ENCODE measurements at regions not wholly inside any gene's neighbourhood (a gene's known extent, or its start where the extent isn't known, plus 50 kb on each side); places are given as distances from the start of the nearest gene placed in this dataset.
"Not testable (repeated sequence)": the region's sequence is repeated elsewhere in the genome, so short reads cannot be mapped to it uniquely, and the experiment has no call there.

DNA sequence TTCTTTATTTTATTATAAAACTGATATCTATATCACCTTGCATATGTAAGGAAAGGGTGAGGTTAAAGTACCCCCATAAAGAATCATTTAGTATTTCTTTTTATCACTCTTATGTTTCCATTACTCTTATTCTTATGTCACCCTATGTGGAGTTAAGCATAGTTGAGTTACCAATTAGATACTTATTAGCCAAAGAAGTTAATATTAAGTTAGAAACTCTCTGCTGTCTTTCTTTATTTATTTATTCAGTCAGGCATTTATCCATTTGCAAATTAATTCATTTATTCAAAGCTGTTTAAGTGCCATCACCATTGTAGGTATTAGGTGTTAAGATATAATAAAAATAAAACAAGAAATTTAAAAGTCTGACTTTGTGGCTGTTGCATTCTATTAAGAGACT, 1279.1 kb upstream of the CITED2 start:
- in situ Hi-C loops (cut with HindIII; ENCODE audit: low sequenced_read_pairs): no loop called here

DNA sequence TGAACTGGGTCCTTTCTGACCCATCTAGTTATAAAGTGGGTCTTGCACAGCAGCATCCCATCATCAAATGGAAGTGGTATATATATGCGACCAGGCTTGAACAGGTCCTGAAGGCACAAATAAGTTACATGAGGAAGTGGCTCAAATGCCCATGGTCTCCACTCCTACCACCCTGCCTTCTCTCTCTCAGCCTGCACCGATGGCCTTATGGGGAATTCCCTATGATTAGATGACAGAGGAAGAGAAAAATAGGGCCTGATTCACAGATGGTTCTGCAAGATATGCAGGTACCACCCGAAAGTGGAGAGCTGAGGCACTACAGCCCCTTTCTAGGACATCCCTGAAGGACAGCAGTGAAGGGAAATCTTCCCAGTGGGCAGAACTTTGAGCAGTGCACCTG, 1275.1 kb upstream of the CITED2 start:
- in situ Hi-C loops (cut with HindIII; ENCODE audit: low sequenced_read_pairs): not testable (repeated sequence)

DNA sequence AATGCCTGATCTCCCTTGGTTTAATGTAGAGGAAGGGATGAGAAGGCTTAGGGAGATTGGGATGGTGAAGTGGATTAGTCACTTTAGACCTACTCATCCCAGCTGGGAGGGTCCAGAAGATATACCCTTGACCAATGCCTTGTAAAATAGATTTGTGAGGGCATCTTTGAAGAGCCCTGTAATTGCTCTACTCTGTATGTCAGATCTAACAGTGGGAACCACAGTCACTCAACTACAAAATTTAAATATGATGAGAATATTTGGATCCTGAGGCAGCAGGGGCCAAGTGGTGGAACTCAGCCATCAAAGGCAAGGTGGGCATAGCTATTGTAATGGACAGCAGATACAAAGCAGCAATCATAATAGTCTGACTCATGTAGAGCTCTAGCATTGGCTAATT, 1272.9 kb upstream of the CITED2 start:
- in situ Hi-C loops (cut with HindIII; ENCODE audit: low sequenced_read_pairs): not testable (repeated sequence)

DNA sequence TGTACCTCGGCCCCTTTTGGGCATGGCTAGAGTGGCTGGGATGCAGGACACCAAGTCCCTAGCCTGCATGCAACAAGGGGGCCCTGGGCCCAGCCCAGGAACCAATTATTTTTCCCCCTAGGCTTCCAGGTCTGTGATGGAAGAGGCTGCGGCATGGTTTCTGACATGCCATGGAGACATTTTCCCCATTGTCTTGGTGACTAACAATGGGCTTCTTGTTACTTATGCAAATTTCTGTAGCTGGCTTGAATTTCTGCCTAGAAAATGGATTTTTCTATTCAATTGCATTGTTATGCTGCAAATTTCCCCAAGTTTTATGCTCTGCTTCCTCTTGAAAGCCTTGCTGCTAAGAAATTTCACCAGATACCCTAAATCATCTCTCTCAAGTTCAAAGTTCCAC, 1269.6 kb upstream of the CITED2 start:
- in situ Hi-C loops (cut with HindIII; ENCODE audit: low sequenced_read_pairs): no loop called here

DNA sequence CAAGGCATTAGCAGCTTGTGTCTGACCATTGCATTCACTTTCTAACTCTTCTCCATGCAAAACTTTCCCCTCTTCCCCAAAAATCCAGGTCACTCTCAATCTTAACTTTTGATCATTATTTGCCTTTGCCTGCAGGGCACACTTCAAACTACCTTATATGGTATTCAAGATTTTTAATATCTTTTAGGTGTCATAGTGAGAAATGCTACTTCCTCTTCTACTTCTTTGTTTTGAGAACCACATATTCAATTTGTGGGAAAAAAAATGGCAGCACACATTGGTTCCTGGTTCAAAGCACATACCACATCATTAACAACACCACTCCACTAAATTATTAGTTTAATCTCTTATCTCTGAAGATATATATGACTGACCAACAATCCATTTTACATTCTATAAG, 1267.0 kb upstream of the CITED2 start:
- in situ Hi-C loops (cut with HindIII; ENCODE audit: low sequenced_read_pairs): no loop called here

DNA sequence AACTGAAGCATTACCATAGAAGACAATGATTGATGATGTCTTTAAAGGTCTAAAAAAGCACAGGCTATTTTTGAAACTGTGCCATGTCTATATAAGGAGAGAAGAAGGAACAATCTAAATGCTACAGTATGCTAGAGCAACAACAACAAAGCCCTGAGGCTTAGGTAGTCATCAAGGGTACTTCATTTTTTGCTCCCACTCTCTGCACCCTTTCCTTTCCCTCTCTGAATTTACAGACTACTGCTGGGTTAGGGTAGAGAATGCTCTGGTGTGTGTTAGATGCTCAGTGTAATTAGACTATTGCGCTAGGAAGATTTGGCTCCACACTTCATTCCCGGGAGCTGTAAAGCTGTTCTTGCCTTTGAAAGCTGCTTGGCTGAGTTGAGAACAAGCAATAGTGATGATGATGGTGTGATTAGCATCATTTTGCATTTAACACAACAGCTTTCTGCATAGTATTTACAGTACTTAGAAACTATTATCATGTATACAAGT, 1262.5 kb upstream of the CITED2 start:
- in situ Hi-C loops (cut with HindIII; ENCODE audit: low sequenced_read_pairs): no loop called here

DNA sequence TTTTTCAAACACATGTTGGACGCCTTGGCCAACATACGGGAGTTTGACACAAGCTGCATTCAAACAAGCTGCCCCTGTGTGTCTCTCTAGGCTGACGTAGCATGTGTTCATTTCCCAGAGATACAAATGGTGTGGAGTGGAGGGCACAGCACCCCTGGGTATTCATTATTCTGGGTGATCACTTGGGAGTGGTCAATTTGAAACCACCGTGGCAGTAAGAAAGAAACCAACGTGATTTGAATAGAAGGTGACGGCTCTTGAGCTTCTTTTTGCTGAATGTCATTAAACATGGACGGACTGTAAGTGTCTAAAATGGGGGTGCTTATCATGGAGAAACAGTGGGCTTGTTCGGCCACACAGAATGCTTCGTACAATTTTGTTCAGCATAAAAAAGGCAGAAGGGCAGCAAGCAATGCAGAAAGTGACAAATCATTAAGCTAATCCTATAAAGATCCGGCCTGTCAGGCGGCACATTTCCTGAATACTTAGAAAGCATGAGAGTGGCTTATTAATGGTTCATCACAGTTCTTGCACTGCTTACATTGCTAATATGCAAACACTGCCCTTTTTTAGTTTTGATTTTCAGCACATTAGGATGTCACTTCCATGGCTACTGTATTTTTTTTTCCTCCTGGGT, 1261.9 kb upstream of the CITED2 start:
- in situ Hi-C loops (cut with HindIII; ENCODE audit: low sequenced_read_pairs): no loop called here

DNA sequence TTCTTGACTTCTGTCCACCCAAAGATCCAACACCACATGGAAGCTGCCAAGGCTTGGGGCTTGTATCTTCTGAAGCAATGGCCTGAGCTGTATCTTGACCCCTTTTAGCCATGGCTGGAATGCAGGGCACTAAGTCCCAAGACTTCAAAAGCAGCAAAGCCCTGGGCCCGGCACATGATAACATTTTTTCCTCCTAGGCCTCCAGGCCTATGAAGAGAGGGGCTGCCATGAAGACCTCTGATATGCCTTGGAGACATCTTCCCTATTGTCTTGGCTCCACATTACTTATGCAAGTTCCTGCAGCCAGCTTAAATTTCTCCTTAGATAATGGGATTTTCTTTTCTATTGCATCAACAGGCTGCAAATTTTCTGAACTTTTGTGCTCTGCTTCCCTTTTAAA, 1252.6 kb upstream of the CITED2 start:
- in situ Hi-C loops (cut with HindIII; ENCODE audit: low sequenced_read_pairs): no loop called here

DNA sequence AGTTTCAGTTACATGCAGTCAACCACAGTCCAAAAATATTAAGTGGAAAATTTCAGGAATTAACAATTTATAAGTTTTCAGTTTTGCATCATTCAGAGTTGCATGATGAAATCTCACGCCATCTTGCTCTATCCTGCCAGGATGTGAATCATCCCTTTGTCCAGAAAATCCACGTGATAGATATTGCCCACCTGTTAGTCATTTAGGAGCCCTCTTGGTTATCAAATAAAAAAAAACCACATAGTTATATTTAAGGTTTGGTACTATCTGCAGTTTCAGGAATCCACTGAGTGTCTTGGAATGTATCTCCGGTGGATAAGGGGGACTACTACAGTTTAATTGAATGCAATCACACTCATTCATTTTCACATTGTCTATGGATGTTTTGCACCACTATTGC, 1249.0 kb upstream of the CITED2 start:
- in situ Hi-C loops (cut with HindIII; ENCODE audit: low sequenced_read_pairs): no loop called here

DNA sequence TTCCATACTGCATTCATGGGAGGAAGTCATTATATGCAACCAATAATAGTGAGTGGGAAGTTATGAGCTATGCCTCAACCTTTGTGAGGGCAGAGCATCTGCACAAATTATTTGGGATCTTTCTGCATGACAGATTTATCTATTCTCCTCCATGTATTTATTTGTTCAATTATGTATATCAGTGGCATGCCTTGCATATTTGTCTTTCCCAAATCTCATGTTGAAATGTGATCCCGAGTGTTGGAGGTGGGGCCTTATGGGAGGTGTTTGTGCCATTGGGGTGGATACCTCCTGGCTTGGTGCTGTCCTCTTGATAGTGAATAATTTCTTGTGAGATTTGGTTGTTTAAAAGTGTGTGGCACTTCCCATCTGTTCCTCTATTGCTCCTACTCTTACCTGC, 1246.0 kb upstream of the CITED2 start:
- in situ Hi-C loops (cut with HindIII; ENCODE audit: low sequenced_read_pairs): no loop called here

DNA sequence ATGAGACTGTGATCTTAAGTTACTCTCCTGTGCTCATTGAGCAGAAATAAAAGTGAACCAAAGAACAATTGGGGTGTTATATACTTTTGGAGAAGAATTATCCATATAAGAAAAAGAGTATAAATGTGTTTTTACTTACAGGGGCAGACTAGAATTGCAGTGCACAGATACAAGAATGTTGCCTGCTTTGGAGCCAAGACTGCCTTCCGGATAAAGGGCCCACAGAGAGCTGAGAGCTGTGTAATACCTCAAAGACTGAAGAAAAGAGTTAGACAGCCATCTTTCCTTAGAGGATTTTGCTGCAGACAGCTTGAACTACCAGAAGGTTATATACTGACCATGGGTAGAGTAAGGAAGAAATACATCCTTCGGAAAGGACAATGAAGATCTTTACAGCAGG, 1235.5 kb upstream of the CITED2 start:
- in situ Hi-C loops (cut with HindIII; ENCODE audit: low sequenced_read_pairs): no loop called here

DNA sequence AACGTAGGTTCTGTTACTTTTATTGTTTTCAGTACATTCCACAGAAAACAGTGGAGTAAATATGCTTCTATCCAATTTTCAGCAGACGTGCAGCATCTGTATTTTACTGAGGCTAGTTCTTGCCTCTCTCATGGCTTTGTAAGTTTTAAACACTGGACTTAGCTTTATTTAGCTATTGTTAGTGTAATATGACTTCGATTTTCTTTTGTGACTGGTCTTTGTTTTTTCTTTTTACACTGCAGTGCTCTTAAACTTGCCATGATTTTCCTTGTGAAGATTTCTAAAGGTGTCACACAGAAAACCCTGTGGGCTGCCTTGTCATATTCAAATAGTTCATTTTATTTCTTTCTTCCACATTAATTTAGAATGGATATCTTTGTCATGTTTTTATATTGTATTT, 1234.9 kb upstream of the CITED2 start:
- in situ Hi-C loops (cut with HindIII; ENCODE audit: low sequenced_read_pairs): no loop called here

DNA sequence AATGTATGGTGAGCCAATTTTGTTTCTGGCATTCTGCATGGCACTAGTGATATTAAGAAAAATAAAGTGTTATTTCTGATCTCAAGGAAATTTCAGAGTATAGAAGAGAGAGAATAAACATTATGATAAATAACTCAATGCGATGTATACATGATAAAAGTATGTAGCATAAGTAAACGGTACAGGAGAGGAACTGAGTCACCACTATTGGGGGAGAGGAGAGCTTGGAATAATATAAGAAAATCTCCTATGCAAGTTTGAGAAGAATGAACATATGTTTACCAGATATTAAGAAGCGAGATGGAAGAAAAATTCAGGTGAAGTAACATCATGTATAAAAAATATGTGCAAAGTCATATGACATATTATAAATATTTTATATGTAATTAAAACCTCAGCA, 1230.3 kb upstream of the CITED2 start:
- in situ Hi-C loops (cut with HindIII; ENCODE audit: low sequenced_read_pairs): no loop called here

DNA sequence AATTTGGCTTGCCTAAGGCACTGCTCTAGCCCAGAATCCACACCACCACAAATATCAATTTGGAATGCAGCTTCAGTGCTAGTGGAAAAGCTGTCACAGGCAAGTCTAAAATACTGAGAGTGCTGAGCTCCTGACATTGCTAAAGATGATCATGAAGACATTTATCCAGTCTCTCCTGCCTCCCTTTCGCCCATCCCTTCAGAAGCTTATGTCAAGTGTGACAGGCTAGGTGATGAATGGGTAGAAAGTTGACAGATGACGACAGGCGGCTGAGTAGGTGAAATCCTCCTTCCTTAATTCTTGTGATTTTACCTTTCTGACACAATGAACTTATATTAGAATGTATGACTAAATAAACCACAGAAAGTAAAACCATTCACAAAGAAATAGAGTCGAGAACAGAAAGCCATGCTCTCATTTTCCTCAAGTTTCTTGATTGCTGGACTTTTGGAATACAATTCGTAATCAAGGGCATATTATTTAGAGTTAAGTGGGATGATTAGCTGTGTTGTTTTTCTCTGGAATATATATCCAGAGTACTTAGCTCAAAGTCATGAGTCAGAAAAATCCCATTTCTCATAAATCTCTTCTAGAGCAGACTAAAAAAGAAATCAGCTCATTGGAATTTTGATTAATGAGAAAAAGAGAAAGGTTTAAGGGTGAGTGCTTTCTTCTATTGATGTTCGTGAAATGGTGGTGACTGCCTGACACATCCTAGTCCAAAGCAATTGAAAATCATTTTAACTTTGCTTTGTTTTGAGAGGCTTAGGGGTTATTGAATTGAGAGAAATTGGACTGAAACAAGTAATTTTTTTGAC, 1228.2 kb upstream of the CITED2 start:
- in situ Hi-C loops (cut with HindIII; ENCODE audit: low sequenced_read_pairs): no loop called here

DNA sequence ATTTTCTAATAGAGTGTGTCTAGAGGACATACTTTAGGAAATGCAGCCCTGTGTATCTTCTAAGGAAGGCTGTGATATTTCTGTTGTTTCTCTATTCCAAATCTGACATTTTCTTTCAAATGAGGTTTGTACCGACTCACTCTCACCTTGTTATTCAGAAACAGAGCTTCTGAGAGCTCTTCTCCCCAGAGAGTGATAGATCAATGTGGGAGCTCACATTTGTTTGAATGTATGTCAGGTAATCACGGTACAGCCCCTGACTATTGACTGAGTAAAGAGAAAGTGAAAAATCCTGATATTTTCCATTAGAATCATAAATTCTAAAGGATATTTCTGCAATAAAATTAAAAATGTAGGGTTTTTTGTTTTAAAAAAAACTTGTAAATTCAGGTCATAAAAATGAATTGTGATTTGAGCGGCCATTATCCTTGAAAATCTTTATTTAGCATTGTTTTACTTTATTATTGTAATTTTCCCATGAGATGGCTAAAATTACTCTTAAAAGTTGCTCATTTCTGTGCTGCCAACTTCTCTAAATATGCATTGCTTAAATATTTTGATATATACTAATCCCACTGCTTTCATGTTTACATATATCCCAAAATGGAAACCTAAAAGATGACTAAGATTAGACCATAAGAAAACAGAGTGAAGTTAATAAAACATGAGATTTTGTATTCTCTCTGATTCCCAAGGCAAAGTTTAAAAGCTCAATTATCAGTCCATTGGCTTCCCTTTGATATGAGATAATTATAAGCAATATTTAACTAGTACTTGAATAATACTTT, 1226.8 kb upstream of the CITED2 start:
- in situ Hi-C loops (cut with HindIII; ENCODE audit: low sequenced_read_pairs): no loop called here

DNA sequence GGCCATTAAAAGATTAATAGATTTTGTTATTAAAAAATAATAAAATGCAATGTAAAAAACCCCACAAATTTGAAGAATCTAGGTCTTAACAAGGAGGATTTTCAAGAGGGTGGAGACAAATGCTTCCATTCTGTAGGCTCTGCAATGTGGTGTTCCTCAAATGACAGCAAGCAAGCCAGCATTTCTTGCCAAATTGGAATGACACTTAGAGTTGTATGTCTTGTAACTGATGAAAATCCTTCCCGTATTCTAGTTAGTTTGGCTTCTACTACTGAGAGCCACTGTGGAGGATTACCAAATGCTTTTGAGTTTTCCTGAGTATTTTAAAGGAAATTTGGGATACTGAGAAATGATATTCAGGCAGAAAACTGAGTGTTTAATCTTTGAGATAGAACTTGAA, 1225.5 kb upstream of the CITED2 start:
- in situ Hi-C loops (cut with HindIII; ENCODE audit: low sequenced_read_pairs): no loop called here

DNA sequence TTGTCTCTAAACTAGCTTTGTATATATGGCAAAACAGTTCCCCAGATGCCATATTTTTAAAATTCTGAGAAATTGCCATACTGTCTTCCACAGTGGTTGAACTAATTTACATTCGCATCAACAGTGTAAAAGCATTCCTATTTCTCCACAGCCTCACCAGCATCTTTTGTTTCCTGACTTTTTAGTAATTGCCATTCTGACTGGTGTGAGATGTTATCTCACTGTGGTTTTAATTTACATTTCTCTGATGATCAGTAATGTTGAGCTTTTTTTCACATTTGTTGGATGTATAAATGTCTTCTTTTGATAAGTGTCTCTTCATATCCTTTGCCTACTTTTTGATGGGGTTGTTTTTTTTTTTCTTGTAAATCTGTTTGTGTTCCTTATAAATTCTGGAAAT, 1222.7 kb upstream of the CITED2 start:
- in situ Hi-C loops (cut with HindIII; ENCODE audit: low sequenced_read_pairs): no loop called here

DNA sequence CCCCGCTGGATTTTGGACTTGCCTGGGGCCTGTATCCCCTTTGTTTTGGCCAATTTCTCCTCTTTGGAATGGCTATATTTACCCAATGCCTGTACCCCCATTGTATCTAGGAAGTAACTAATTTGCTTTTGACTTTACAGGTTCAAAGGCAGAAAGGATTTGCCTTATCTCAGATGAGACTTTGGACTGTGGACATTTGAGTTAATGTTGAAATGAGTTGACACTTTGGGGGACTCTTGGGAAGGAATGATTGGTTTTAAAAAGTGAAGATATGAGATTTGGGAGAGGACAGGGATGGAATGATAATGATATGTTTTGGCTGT, 1220.3 kb upstream of the CITED2 start:
- in situ Hi-C loops (cut with HindIII; ENCODE audit: low sequenced_read_pairs): no loop called here

DNA sequence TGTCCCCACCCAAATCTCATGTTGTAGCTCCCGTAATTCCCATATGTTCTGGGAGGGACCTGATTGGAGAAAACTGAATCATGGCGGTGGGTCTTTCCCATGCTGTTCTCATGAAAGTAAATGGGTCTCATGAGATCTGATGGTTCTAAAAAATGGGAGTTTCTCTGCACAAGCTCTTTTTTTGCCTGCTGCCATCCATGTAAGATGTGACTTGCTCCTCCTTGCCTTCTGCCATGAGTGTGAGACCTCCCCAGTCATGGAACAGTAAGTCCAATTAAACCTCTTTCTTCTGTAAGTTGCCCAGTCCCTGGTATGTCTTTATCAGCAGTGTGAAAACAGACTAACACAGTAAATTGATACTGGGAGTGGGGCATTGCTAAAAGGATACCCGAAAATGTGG, 1218.4 kb upstream of the CITED2 start:
- in situ Hi-C loops (cut with HindIII; ENCODE audit: low sequenced_read_pairs): no loop called here

DNA sequence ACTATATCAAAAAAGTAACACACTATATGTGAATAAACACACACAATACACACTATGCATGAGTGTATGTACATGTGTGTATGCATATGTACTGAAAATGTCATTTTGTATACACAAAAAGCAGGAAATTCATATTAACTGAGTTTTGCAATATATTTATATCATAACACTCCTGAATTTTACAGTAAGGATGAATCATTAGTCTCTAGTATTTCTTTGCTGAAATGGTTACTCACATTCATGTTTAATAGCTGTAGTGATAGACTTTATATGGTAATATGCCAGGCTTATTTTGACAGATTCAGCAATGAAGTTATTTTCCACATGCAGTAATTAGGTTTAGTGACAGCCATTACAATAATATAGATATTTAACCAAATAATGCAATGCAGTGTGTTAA, 1216.2 kb upstream of the CITED2 start:
- in situ Hi-C loops (cut with HindIII; ENCODE audit: low sequenced_read_pairs): no loop called here

DNA sequence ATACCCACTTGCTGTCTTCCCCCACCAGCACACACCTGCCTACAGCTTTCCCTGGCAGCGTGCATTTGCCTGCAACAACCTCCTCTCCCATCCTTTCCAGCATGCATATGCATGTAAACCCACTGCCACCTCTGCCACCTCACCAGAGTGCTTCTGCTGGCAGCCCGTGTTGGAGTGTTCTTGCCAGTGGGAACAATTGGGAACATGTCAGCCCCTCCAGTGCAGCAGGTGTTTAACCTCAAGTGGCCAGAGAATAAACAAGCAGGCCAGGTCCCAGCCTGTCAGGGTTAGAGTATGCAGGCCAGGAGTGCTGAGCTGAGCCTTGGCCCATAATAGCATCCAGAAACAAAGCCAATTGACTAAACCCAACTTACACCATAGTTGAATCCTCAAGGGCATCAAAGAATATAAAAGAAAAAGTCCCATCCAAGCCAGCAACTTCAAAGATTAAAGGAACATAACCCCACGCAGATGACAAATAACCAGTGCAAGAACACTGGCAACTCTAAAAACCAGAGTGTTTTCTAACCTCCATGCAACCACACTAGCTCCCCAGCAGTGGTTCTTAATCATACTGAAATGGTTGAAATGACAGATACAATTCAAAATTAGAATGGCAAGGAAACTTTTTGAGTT, 1212.1 kb upstream of the CITED2 start:
- in situ Hi-C loops (cut with HindIII; ENCODE audit: low sequenced_read_pairs): no loop called here
